B cell (primary cell): ENCODE measurements at regions not wholly inside any gene's neighbourhood (a gene's known extent, or its start where the extent isn't known, plus 50 kb on each side); places are given as distances from the start of the nearest gene placed in this dataset.

Experiments used
- ATAC-seq: fragments of 200-7000 bp; cut with Tn5 transposase; one replicate; pipeline ENCODE4 v1.10.0; 2021; ENCODE audit warnings: low read depth, mild to moderate bottlenecking, moderate number of reproducible peaks, moderate library complexity
- CTCF ChIA-PET: fragments of 350-600 bp; sonication (Branson Sonifier 250); formaldehyde crosslinking; loops from one replicate; lab custom pipeline; 2021; ENCODE audit warnings: antibody characterized with exemption, inconsistent platforms; lab: Charles Lee
- POLR2A ChIA-PET: fragments of 350-600 bp; sonication (Branson Sonifier 250); formaldehyde crosslinking; loops from one replicate; lab custom pipeline; 2021; ENCODE audit warnings: antibody characterized with exemption; lab: Charles Lee
- DNase-seq: peaks from one replicate; pipeline ENCODE4 v3.0.0; 2013
- H2AFZ ChIP-seq: 2 replicates; pipeline ENCODE4 v1.6.1; 2012; ENCODE audit warnings: mild to moderate bottlenecking, low read depth, low read length; ENCODE audit not compliant: insufficient read depth, poor library complexity, severe bottlenecking
- H3K27ac ChIP-seq, 2 donors: 1 replicate in 1 of 2; 2 replicates in 1 of 2; pipeline ENCODE4 v1.5.1; 2012 to 2013; ENCODE audit warnings: low read length in 2 of 2, mild to moderate bottlenecking in 2 of 2, moderate library complexity in 1 of 2
- H3K27me3 ChIP-seq, 4 experiments: fragments of 200-600 bp in 1 of 4; sonication (generic) in 1 of 4; replicated peaks in 1 of 4; 1 replicate in 2 of 4; 2 replicates in 2 of 4; pipeline versions ENCODE4 v1.6.1 to v1.7.0; 2013 to 2016; ENCODE audit warnings: low read length in 3 of 4, mild to moderate bottlenecking in 2 of 4, mixed read lengths in 1 of 4, moderate library complexity in 1 of 4; ENCODE audit not compliant: insufficient read depth in 4 of 4, control insufficient read depth in 3 of 4; ENCODE audit errors: control extremely low read depth in 1 of 4
- H3K36me3 ChIP-seq, 2 experiments: replicated peaks in 1 of 2; 1 replicate in 1 of 2; 2 replicates in 1 of 2; pipeline versions ENCODE4 v1.6.1 to v1.7.1; 2013; ENCODE audit warnings: low read length in 1 of 2; ENCODE audit not compliant: insufficient read depth in 2 of 2, control insufficient read depth in 1 of 2; ENCODE audit errors: control extremely low read depth in 1 of 2, extremely low read depth in 1 of 2
- H3K4me1 ChIP-seq, 2 donors: fragments of 200-600 bp in 1 of 2; sonication (generic) in 1 of 2; 1 replicate in 1 of 2; 2 replicates in 1 of 2; pipeline versions ENCODE4 v1.5.1 to v1.6.1; 2013 to 2017; ENCODE audit warnings: low read length in 2 of 2; ENCODE audit not compliant: control insufficient read depth in 2 of 2, insufficient read depth in 2 of 2
- H3K4me2 ChIP-seq: replicated peaks from 2 replicates; pipeline ENCODE3; 2012; ENCODE audit warnings: mild to moderate bottlenecking, low read depth, low read length; ENCODE audit not compliant: poor library complexity, severe bottlenecking
- H3K4me3 ChIP-seq, 5 experiments: fragments of 200-600 bp in 1 of 5; sonication (generic) in 1 of 5; 1 replicate in 3 of 5; 2 replicates in 2 of 5; pipeline versions ENCODE4 v1.5.1 to v1.7.0; 2011 to 2016; ENCODE audit warnings: low read length in 4 of 5, mild to moderate bottlenecking in 4 of 5, low read depth in 2 of 5, control low read depth in 1 of 5, moderate library complexity in 1 of 5; ENCODE audit not compliant: insufficient read depth in 1 of 5; ENCODE audit errors: control extremely low read depth in 1 of 5, extremely low read depth in 1 of 5
- H3K79me2 ChIP-seq: fragments of 200-600 bp; sonication (generic); one replicate; pipeline ENCODE4 v1.6.0; 2016; ENCODE audit warnings: low read length; ENCODE audit not compliant: control insufficient read depth, insufficient read depth
- H3K9ac ChIP-seq: fragments of 200-600 bp; sonication (generic); 2 replicates; pipeline ENCODE4 v1.6.1; 2017; ENCODE audit warnings: mild to moderate bottlenecking, low read length, moderate library complexity
- H3K9me3 ChIP-seq, 3 donors: one replicate each; pipeline versions ENCODE4 v1.6.1 to v1.7.1; 2013; ENCODE audit warnings: low read length in 2 of 3; ENCODE audit not compliant: control insufficient read depth in 2 of 3, insufficient read depth in 1 of 3; ENCODE audit errors: control extremely low read depth in 1 of 3
- H4K20me1 ChIP-seq: 2 replicates; pipeline ENCODE4 v1.6.0; 2012; ENCODE audit warnings: mild to moderate bottlenecking, low read length; ENCODE audit not compliant: insufficient read depth, control insufficient read depth, poor library complexity, severe bottlenecking
- H3K27ac Mint-ChIP-seq: one replicate; pipeline ENCODE4 v1.8.0; 2021; ENCODE audit warnings: mixed read lengths
- H3K27me3 Mint-ChIP-seq: one replicate; pipeline ENCODE4 v1.8.0; 2021; ENCODE audit warnings: mixed read lengths
- H3K4me1 Mint-ChIP-seq: one replicate; pipeline ENCODE4 v1.8.0; 2021; ENCODE audit warnings: mixed read lengths
- H3K4me3 Mint-ChIP-seq: one replicate; pipeline ENCODE4 v1.8.0; 2021; ENCODE audit warnings: mixed read lengths
- H3K9me3 Mint-ChIP-seq: one replicate; pipeline ENCODE4 v1.8.0; 2022; ENCODE audit warnings: mixed read lengths; ENCODE audit not compliant: insufficient read depth
- CTCF ChIP-seq: fragments of 200-600 bp; IDR thresholded peaks from one replicate; pipeline ENCODE4 v1.8.0; 2022; ENCODE audit warnings: antibody characterized with exemption, mild to moderate bottlenecking
- EZH2 ChIP-seq: IDR thresholded peaks from 2 replicates; pipeline ENCODE4 v1.6.1; 2012; ENCODE audit warnings: borderline replicate concordance, low read depth, mild to moderate bottlenecking, moderate library complexity, low read length; ENCODE audit not compliant: insufficient read depth, poor library complexity, severe bottlenecking
- WGBS: methylation state at CpG from one replicate; pipeline ENCODE4 v1.1.5; 2013; ENCODE audit warnings: missing lambda C conversion rate; ENCODE audit not compliant: insufficient coverage; 5-methylcytosine and 5-hydroxymethylcytosine counted together
- intact Hi-C: fragments of 100-400 bp; cut with micrococcal nuclease; formaldehyde crosslinking; loops from one replicate; pipeline ENCODE4 v1.10.0; 2022

GRCh38 chr1:56263908-56264307 lies 315.5 kb downstream of the PLPP3 start:
- no peaks in the 10 kb centered on the region for H3K27me3 ChIP-seq
- TF ChIP-seq CTCF: no peak
- TF ChIP-seq EZH2: no peak
- H3K79me2 ChIP-seq: no peaks in the 10 kb centered on the region
- intact Hi-C loops: no loop called here
- POLR2A ChIA-PET: no interaction called here
- no peaks in the 10 kb centered on the region for H3K9me3 Mint-ChIP-seq
- 93% methylated on average over 2 of the region's 3 CpGs for WGBS
- H2AFZ ChIP-seq: no peak overlapping the region
- DNase-seq (no peak), ATAC-seq (no peak)
- no peaks in the 10 kb centered on the region for H3K9me3 ChIP-seq
- no peak overlapping the region for H3K9ac ChIP-seq
- no peaks in the 10 kb centered on the region for H3K4me1 Mint-ChIP-seq
- H3K27ac ChIP-seq: no peak overlapping the region
- no peaks in the 10 kb centered on the region for H3K36me3 ChIP-seq
- H3K4me1 ChIP-seq: no peaks in the 10 kb centered on the region
- no peak overlapping the region for H3K27ac Mint-ChIP-seq
- H3K4me3 Mint-ChIP-seq: no peak overlapping the region
- CTCF ChIA-PET: no interaction called here
- no peak overlapping the region for H3K4me3 ChIP-seq
- peaks cover 17% of the 10 kb centered on the region for H3K27me3 Mint-ChIP-seq
- H3K4me2 ChIP-seq: no peak overlapping the region
- H4K20me1 ChIP-seq: no peaks in the 10 kb centered on the region

GRCh38 chr1:56258371-56258770 lies 321.0 kb downstream of the PLPP3 start:
- peaks cover 8% of the 10 kb centered on the region for H3K27me3 Mint-ChIP-seq
- no peak overlapping the region for H3K4me3 ChIP-seq

More at GRCh38 chr1:56258371-56258770, 321.0 kb downstream of the PLPP3 start:
- no peaks in the 10 kb centered on the region for H3K4me1 Mint-ChIP-seq
- H3K27ac Mint-ChIP-seq: no peak overlapping the region
- no peak overlapping the region for H3K4me2 ChIP-seq
- H3K9ac ChIP-seq: no peak overlapping the region
- no peaks in the 10 kb centered on the region for H3K36me3 ChIP-seq
- no peak overlapping the region for H2AFZ ChIP-seq
- 87% methylated on average over 5 of the region's 5 CpGs for WGBS
- no peak overlapping the region for H3K27ac ChIP-seq
- H3K4me3 Mint-ChIP-seq: no peak overlapping the region
- H3K4me1 ChIP-seq: no peaks in the 10 kb centered on the region
- TF ChIP-seq CTCF (no peak), EZH2 (no peak)
- no peaks in the 10 kb centered on the region for H3K9me3 Mint-ChIP-seq
- ChIA-PET POLR2A (no interaction called here), CTCF (interaction anchor here (0.5 kb wide), 1 partner anchor 78 kb away, joined by 3 read pairs; no protein-coding TSS in a partner anchor)
- ATAC-seq (no peak), DNase-seq (no peak)
- H3K27me3 ChIP-seq: no peaks in the 10 kb centered on the region
- H4K20me1 ChIP-seq: no peaks in the 10 kb centered on the region
- no peaks in the 10 kb centered on the region for H3K79me2 ChIP-seq
- no peaks in the 10 kb centered on the region for H3K9me3 ChIP-seq
- intact Hi-C loops: no loop called here
